ENCODE measurements at regions not wholly inside any gene's neighbourhood (a gene's known extent, or its start where the extent isn't known, plus 50 kb on each side); places are given as distances from the start of the nearest gene placed in this dataset.
"Not testable (repeated sequence)": the region's sequence is repeated elsewhere in the genome, so short reads cannot be mapped to it uniquely, and the experiment has no call there.

GRCh38 chr10:42988517-42989395 is 88.1 kb upstream of the RET start:
- no peak for DNase-seq

GRCh38 chr10:42989481-42989921 is 87.4 kb upstream of the RET start:
- no peak for DNase-seq

GRCh38 chr10:42990016-42990720 is 86.7 kb upstream of the RET start:
- DNase-seq, result no peak

- no peak for DNase-seq
Observed at GRCh38 chr10:42990721-42991441, 86.0 kb upstream of the RET start.

- DNase-seq, result no peak
Observed at GRCh38 chr10:42991442-42992098, 85.3 kb upstream of the RET start.

- DNase-seq, result no peak
Observed at GRCh38 chr10:42992156-42992956, 84.5 kb upstream of the RET start.

- no peak for DNase-seq
Observed at GRCh38 chr10:42992957-42993390, 83.9 kb upstream of the RET start.

- not testable (repeated sequence) for DNase-seq
Observed at GRCh38 chr10:42994909-42995308, 82.0 kb upstream of the RET start.

- DNase-seq, result no peak
Observed at GRCh38 chr10:42995537-42995936, 81.3 kb upstream of the RET start.

GRCh38 chr10:42996588-42996987 is 80.3 kb upstream of the RET start:
- no peak for DNase-seq

GRCh38 chr10:42997151-42997848 is 79.6 kb upstream of the RET start:
- no peak for DNase-seq

- DNase-seq, result no peak
Observed at GRCh38 chr10:42997849-42998165, 79.1 kb upstream of the RET start.

GRCh38 chr10:42998481-42999384 is 78.1 kb upstream of the RET start:
- DNase-seq, result no peak

- DNase-seq, result no peak
Observed at GRCh38 chr10:42999385-43000020, 77.4 kb upstream of the RET start.

GRCh38 chr10:43000021-43000411 is 76.9 kb upstream of the RET start:
- no peak for DNase-seq

GRCh38 chr10:43000651-43001426 is 76.0 kb upstream of the RET start:
- no peak for DNase-seq

GRCh38 chr10:43001427-43001795 is 75.5 kb upstream of the RET start:
- DNase-seq, result no peak

- DNase-seq, result no peak
Observed at GRCh38 chr10:43002596-43002995, 74.3 kb upstream of the RET start.

- no peak for DNase-seq
Observed at GRCh38 chr10:43006490-43006889, 70.4 kb upstream of the RET start.
